ENCODE measurements at regions not wholly inside any gene's neighbourhood (a gene's known extent, or its start where the extent isn't known, plus 50 kb on each side); places are given as distances from the start of the nearest gene placed in this dataset.

DNA sequence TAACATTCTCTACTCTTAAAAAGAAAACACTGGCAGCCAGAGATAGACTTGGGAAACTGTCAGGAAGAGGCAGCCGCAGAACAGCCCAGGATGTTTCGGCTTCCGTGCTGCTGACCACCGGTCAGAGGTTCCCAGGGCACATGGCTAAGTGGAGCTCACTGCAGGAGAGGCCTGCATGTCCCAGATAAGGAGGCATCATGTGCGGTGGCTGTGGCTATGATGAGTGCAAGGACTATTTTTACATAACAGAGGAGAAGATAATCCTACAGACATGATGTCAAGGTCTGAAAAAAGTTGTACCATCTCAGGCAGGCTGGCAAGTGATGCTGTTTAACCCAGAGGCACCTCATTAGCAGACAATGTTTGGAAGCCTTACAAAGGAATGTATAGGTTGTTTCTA is 252.3 kb downstream of the CYRIA start:
- no peak for TF ChIP-seq POLR2AphosphoS5 (IDR thresholded peaks at IDR 0.05; ENCODE audit: low read depth, low read length)
- TF ChIP-seq SIN3A (IDR thresholded peaks at IDR 0.05; ENCODE audit: borderline replicate concordance, insufficient read depth, low read length): no peak
